Activated naive CD4-positive, alpha-beta T cell treated with anti-CD3 and anti-CD28 coated beads for 36 hours (primary cell): ENCODE measurements at regions not wholly inside any gene's neighbourhood (a gene's known extent, or its start where the extent isn't known, plus 50 kb on each side); places are given as distances from the start of the nearest gene placed in this dataset.

Experiments
- CTCF ChIA-PET: fragments of 350-600 bp; sonication (Branson Sonifier 250); formaldehyde crosslinking; loops from one replicate; lab custom pipeline; 2021; ENCODE audit warnings: antibody characterized with exemption; lab: Charles Lee
- DNase-seq: peaks from one replicate; pipeline ENCODE4 v3.0.0-alpha.2; 2020
- H3K27ac Mint-ChIP-seq: one replicate; pipeline ENCODE4 v1.8.0; 2021; ENCODE audit warnings: mild to moderate bottlenecking, mixed read lengths
- H3K27me3 Mint-ChIP-seq: one replicate; pipeline ENCODE4 v1.8.0; 2021; ENCODE audit warnings: low read depth, mixed read lengths
- H3K36me3 Mint-ChIP-seq: one replicate; pipeline ENCODE4 v1.8.0; 2021; ENCODE audit warnings: low read depth, mixed read lengths
- H3K4me1 Mint-ChIP-seq: one replicate; pipeline ENCODE4 v1.8.0; 2021; ENCODE audit warnings: low read depth, mixed read lengths
- H3K4me3 Mint-ChIP-seq: one replicate; pipeline ENCODE4 v1.8.0; 2021; ENCODE audit warnings: mild to moderate bottlenecking, moderate library complexity, mixed read lengths
- H3K9me3 Mint-ChIP-seq: one replicate; pipeline ENCODE4 v1.8.0; 2021; ENCODE audit warnings: mixed read lengths
- intact Hi-C: fragments of 100-400 bp; cut with micrococcal nuclease; formaldehyde crosslinking; loops from one replicate; pipeline ENCODE4 v1.15.1; 2023

- Mint-ChIP-seq H3K4me1 (no peaks in the 10 kb centered on the region), H3K27me3 (peaks cover 2% of the 10 kb centered on the region), H3K4me3 (no peak overlapping the region), H3K27ac (no peak overlapping the region), H3K36me3 (no peaks in the 10 kb centered on the region), H3K9me3 (no peaks in the 10 kb centered on the region)
- intact Hi-C loops: no loop called here
- CTCF ChIA-PET: no interaction called here
- no peak for DNase-seq
Measured at GRCh38 chr6:145547594-145548335, 187.6 kb downstream of the EPM2A start.

- intact Hi-C loops: no loop called here
- no peaks in the 10 kb centered on the region for H3K36me3 Mint-ChIP-seq
Measured at GRCh38 chr6:145548933-145549648, 186.2 kb downstream of the EPM2A start.

GRCh38 chr6:145551164-145551563 lies 184.2 kb downstream of the EPM2A start:
- intact Hi-C loops: no loop called here
- Mint-ChIP-seq H3K36me3 (no peaks in the 10 kb centered on the region), H3K4me1 (no peaks in the 10 kb centered on the region), H3K27me3 (peaks cover 2% of the 10 kb centered on the region), H3K9me3 (no peaks in the 10 kb centered on the region), H3K4me3 (no peak overlapping the region), H3K27ac (no peak overlapping the region)
- no peak for DNase-seq
- CTCF ChIA-PET: no interaction called here

More at GRCh38 chr6:145548933-145549648, 186.2 kb downstream of the EPM2A start:
- Mint-ChIP-seq H3K27me3 (peaks cover 2% of the 10 kb centered on the region), H3K27ac (no peak overlapping the region), H3K4me1 (no peaks in the 10 kb centered on the region), H3K9me3 (no peaks in the 10 kb centered on the region), H3K4me3 (no peak overlapping the region)
- CTCF ChIA-PET: no interaction called here
- no peak for DNase-seq

- Mint-ChIP-seq H3K27ac (no peak overlapping the region), H3K4me1 (no peaks in the 10 kb centered on the region), H3K27me3 (peaks cover 5% of the 10 kb centered on the region), H3K4me3 (no peak overlapping the region), H3K9me3 (no peaks in the 10 kb centered on the region), H3K36me3 (no peaks in the 10 kb centered on the region)
- DNase-seq: no peak
- intact Hi-C loops: no loop called here
- CTCF ChIA-PET: no interaction called here
Measured at GRCh38 chr6:145555084-145555483, 180.2 kb downstream of the EPM2A start.

- H3K27me3 Mint-ChIP-seq: peaks cover 2% of the 10 kb centered on the region
- DNase-seq: no peak
- H3K4me1 Mint-ChIP-seq: no peaks in the 10 kb centered on the region
- CTCF ChIA-PET: interaction anchor here (1.3 kb wide), 1 partner anchor 77 kb away, joined by 8 read pairs; no protein-coding TSS in a partner anchor
- H3K9me3 Mint-ChIP-seq: no peaks in the 10 kb centered on the region
- no peak overlapping the region for H3K27ac Mint-ChIP-seq
- no peak overlapping the region for H3K4me3 Mint-ChIP-seq
- no peaks in the 10 kb centered on the region for H3K36me3 Mint-ChIP-seq
- intact Hi-C loops: no loop called here
Measured at GRCh38 chr6:145557474-145557873, 177.8 kb downstream of the EPM2A start.

- H3K9me3 Mint-ChIP-seq: no peaks in the 10 kb centered on the region
- no peak for DNase-seq
- no peak overlapping the region for H3K4me3 Mint-ChIP-seq
- no peaks in the 10 kb centered on the region for H3K4me1 Mint-ChIP-seq
- no peak overlapping the region for H3K27ac Mint-ChIP-seq
- intact Hi-C loops: no loop called here
- H3K36me3 Mint-ChIP-seq: no peaks in the 10 kb centered on the region
- CTCF ChIA-PET: no interaction called here
- H3K27me3 Mint-ChIP-seq: peaks cover 5% of the 10 kb centered on the region
Measured at GRCh38 chr6:145559836-145560235, 175.5 kb downstream of the EPM2A start.

- no peak overlapping the region for H3K4me3 Mint-ChIP-seq
- intact Hi-C loops: no loop called here
- CTCF ChIA-PET: no interaction called here
- no peaks in the 10 kb centered on the region for H3K4me1 Mint-ChIP-seq
- H3K27me3 Mint-ChIP-seq: peaks cover 5% of the 10 kb centered on the region
- H3K27ac Mint-ChIP-seq: no peak overlapping the region
- no peaks in the 10 kb centered on the region for H3K9me3 Mint-ChIP-seq
- DNase-seq: no peak
- H3K36me3 Mint-ChIP-seq: no peaks in the 10 kb centered on the region
Measured at GRCh38 chr6:145561095-145562072, 173.9 kb downstream of the EPM2A start.

- H3K4me3 Mint-ChIP-seq: no peak overlapping the region
- no peaks in the 10 kb centered on the region for H3K36me3 Mint-ChIP-seq
- no peaks in the 10 kb centered on the region for H3K4me1 Mint-ChIP-seq
- H3K27me3 Mint-ChIP-seq: peaks cover 3% of the 10 kb centered on the region
- intact Hi-C loops: no loop called here
- no peak overlapping the region for H3K27ac Mint-ChIP-seq
- DNase-seq: no peak
- no peaks in the 10 kb centered on the region for H3K9me3 Mint-ChIP-seq
- CTCF ChIA-PET: no interaction called here
Measured at GRCh38 chr6:145562771-145563615, 172.3 kb downstream of the EPM2A start.

- no peaks in the 10 kb centered on the region for H3K4me1 Mint-ChIP-seq
- no peak overlapping the region for H3K27ac Mint-ChIP-seq
- DNase-seq: no peak
- no peak overlapping the region for H3K4me3 Mint-ChIP-seq
- CTCF ChIA-PET: interaction anchor here (1.6 kb wide), 1 partner anchor 69 kb away, joined by 5 read pairs; no protein-coding TSS in a partner anchor
- no peaks in the 10 kb centered on the region for H3K36me3 Mint-ChIP-seq
- no peaks in the 10 kb centered on the region for H3K9me3 Mint-ChIP-seq
- intact Hi-C loops: no loop called here
- H3K27me3 Mint-ChIP-seq: peaks cover 7% of the 10 kb centered on the region
Measured at GRCh38 chr6:145564553-145564952, 170.8 kb downstream of the EPM2A start.

GRCh38 chr6:145567684-145568252 lies 167.6 kb downstream of the EPM2A start:
- no peak overlapping the region for H3K4me3 Mint-ChIP-seq
- no peaks in the 10 kb centered on the region for H3K9me3 Mint-ChIP-seq
- H3K27ac Mint-ChIP-seq: no peak overlapping the region
- intact Hi-C loops: no loop called here
- peaks cover 5% of the 10 kb centered on the region for H3K27me3 Mint-ChIP-seq
- no peaks in the 10 kb centered on the region for H3K36me3 Mint-ChIP-seq
- CTCF ChIA-PET: no interaction called here
- no peak for DNase-seq
- no peaks in the 10 kb centered on the region for H3K4me1 Mint-ChIP-seq

GRCh38 chr6:145569140-145569539 lies 166.2 kb downstream of the EPM2A start:
- Mint-ChIP-seq H3K27ac (no peak overlapping the region), H3K9me3 (peaks cover 2% of the 10 kb centered on the region), H3K36me3 (no peaks in the 10 kb centered on the region), H3K4me1 (no peaks in the 10 kb centered on the region), H3K4me3 (no peak overlapping the region), H3K27me3 (peaks cover 4% of the 10 kb centered on the region)
- DNase-seq: no peak
- intact Hi-C loops: no loop called here
- CTCF ChIA-PET: no interaction called here
